ENCODE measurements at regions not wholly inside any gene's neighbourhood (a gene's known extent, or its start where the extent isn't known, plus 50 kb on each side); places are given as distances from the start of the nearest gene placed in this dataset.

DNA sequence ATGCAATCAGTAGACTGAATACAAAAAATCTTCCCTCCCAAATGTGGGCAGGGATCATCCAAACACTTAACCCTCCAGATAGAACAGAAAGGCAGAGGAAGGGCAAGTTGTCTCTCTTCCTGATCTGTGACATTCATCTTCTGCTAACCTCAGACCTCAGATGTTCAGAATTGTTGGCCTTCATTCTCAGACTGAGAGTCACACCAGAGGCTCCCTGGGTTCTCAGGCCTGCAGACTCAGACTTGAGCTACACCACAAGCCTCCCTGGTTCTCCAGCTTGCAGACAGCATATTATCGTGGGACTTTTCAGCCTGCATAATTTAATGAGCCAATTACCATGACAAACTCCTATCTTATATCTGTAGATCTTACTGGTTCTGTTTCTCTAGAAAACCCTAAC, 1471.6 kb upstream of the ADGRL3 start:
- TF ChIP-seq CTCF (IDR thresholded peaks at IDR 0.05; ENCODE audit: extremely low read depth in 1 of 2, insufficient read depth in 1 of 2, low read depth in 1 of 2, low read length in 2 of 2) (no peak), FOS (IDR thresholded peaks at IDR 0.05; ENCODE audit: borderline replicate concordance, insufficient read depth, low read length) (no peak), JUN (IDR thresholded peaks at IDR 0.05; ENCODE audit: borderline replicate concordance, insufficient read depth, insufficient read length, low read depth) (no peak), MAX (IDR thresholded peaks at IDR 0.05; ENCODE audit: insufficient read depth, insufficient read length) (no peak), POLR2AphosphoS5 (IDR thresholded peaks at IDR 0.05; ENCODE audit: insufficient read depth, low read depth, low read length) (no peak), EZH2 (IDR thresholded peaks at IDR 0.05; ENCODE audit: borderline replicate concordance, low read depth, low read length, severe bottlenecking) (no peak), POLR2A (IDR thresholded peaks at IDR 0.05; ENCODE audit: low read depth, low read length) (no peak), GATA2 (IDR thresholded peaks at IDR 0.05; ENCODE audit: insufficient read depth, insufficient read length, low read depth, low read length) (no peak)
